ENCODE measurements at regions not wholly inside any gene's neighbourhood (a gene's known extent, or its start where the extent isn't known, plus 50 kb on each side); places are given as distances from the start of the nearest gene placed in this dataset.

DNA sequence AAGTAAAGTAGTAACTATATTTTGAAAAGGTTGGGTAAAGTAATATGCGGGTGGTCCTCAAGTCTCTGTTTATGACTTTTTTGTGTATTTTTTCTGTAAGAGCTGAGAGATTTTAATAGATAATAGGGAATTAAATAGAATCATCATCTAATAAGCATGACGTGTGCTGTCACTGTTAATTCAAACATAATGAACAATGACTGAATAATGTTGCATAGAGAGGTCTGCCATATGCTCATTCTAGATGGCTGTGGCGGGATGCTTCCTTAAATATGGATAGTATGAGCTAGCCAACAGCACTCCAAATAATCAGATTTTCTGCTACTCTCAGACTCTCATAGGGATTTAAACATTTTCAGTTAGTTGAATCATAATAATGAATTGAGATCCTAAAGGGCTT is 302.8 kb upstream of the RBMS3 start:
- no peak for DNase-seq (ENCODE audit: low read depth)
- no peak for TF ChIP-seq CTCF (IDR thresholded peaks at IDR 0.05; ENCODE audit: insufficient read depth, low read depth, low read length, missing control alignments)
- H3K4me3 ChIP-seq (ENCODE audit: low read length) = no peak overlapping the region

GRCh38 chr3:28980131-28980530 is 300.7 kb upstream of the RBMS3 start:
- no peak for DNase-seq (ENCODE audit: low read depth)
- no peak for TF ChIP-seq CTCF (IDR thresholded peaks at IDR 0.05; ENCODE audit: insufficient read depth, low read depth, low read length, missing control alignments)
- no peak overlapping the region for H3K4me3 ChIP-seq (ENCODE audit: low read length)

- TF ChIP-seq CTCF (IDR thresholded peaks at IDR 0.05; ENCODE audit: insufficient read depth, low read depth, low read length, missing control alignments) = no peak
- no peak overlapping the region for H3K4me3 ChIP-seq (ENCODE audit: low read length)
- DNase-seq (ENCODE audit: low read depth) = peak; percentile 38
Observed at GRCh38 chr3:28980631-28981030, 300.2 kb upstream of the RBMS3 start.

GRCh38 chr3:28982906-28983305 is 298.0 kb upstream of the RBMS3 start:
- DNase-seq (ENCODE audit: low read depth) = peak; percentile 34
- TF ChIP-seq CTCF (IDR thresholded peaks at IDR 0.05; ENCODE audit: insufficient read depth, low read depth, low read length, missing control alignments) = no peak
- no peak overlapping the region for H3K4me3 ChIP-seq (ENCODE audit: low read length)

DNA sequence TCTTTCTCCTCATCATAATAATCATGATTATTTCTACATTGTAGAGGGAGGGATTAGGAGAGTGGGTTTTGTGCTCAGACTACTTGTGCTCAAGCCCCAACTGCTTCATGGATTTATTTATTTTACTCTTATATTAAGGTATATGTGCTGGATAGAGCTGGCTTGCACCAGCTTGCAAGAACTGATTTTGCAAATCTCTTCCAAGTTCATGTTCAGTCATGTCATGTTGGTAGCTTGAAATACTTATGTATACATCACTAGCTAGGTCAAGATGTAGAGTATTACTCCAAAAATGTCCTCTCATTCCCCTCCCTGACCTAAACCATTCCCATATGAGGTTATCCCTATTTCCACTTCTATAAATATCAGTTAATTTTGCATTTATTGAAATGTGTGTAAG is 293.9 kb upstream of the RBMS3 start:
- no peak for TF ChIP-seq CTCF (IDR thresholded peaks at IDR 0.05; ENCODE audit: insufficient read depth, low read depth, low read length, missing control alignments)
- peak; percentile 85 for DNase-seq (ENCODE audit: low read depth)
- H3K4me3 ChIP-seq (ENCODE audit: low read length) = no peak overlapping the region

DNA sequence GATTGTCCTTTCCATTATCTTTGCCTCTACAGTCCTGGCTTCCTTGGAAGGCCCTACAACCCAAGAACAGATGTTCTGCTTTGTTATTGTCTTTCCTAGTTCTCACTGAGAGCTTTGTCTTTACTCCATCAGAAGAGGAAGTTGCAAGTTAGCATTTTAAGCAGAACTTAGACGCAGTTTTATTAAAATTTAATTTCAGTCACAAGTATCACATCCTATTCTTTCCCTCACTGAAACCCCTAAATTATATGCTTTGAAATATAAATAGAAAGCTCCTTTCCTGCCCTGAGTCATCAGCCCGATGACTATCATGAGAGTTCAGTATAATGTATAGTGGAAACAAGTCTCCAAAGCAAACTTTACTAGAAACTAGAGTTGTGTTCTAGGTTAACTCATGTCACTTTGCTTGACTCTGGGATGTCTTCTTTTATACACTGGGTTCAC is 291.2 kb upstream of the RBMS3 start:
- no peak overlapping the region for H3K4me3 ChIP-seq (ENCODE audit: low read length)
- no peak for TF ChIP-seq CTCF (IDR thresholded peaks at IDR 0.05; ENCODE audit: insufficient read depth, low read depth, low read length, missing control alignments)
- peak; percentile 35 for DNase-seq (ENCODE audit: low read depth)

DNA sequence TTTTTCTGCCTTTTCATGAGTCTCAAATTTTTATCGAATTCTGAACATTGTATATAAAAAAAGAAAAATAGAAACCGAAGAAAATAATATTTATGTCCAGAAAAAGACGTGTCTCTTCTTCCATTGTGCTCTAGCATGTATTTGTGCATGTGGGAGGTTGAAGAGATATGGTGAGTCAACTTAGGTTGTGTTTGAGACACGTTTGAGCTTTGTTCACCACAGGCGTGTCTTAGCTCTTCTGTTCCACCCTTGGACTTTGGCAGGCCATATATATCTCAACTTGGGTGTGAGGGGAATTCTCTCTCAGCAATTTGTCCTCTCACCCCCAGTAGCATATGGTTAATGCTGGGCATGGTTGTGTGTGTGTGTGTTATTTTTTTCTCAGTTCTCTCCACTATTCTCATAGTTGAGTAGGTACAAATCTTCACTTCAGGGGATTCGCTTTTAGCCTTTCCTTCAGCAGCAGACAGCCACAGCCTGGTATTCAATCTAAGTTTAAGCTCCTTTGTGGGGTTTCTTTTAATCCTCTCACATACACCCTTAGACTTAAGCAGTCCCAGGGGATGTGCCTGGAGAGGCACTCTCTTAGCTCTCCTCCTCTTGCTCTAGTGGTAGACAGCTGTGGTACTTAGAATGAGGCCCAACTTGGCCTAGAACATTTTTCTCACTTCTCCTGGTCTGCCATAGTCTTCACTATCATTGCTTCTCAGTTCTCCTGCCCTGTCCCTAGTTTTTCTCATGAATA is 286.5 kb upstream of the RBMS3 start:
- peak; percentile 52 for DNase-seq (ENCODE audit: low read depth)
- no peak overlapping the region for H3K4me3 ChIP-seq (ENCODE audit: low read length)
- TF ChIP-seq CTCF (IDR thresholded peaks at IDR 0.05; ENCODE audit: insufficient read depth, low read depth, low read length, missing control alignments) = no peak

Data from epithelial cell of esophagus (primary cell).